ENCODE measurements at regions not wholly inside any gene's neighbourhood (a gene's known extent, or its start where the extent isn't known, plus 50 kb on each side); places are given as distances from the start of the nearest gene placed in this dataset.

DNA sequence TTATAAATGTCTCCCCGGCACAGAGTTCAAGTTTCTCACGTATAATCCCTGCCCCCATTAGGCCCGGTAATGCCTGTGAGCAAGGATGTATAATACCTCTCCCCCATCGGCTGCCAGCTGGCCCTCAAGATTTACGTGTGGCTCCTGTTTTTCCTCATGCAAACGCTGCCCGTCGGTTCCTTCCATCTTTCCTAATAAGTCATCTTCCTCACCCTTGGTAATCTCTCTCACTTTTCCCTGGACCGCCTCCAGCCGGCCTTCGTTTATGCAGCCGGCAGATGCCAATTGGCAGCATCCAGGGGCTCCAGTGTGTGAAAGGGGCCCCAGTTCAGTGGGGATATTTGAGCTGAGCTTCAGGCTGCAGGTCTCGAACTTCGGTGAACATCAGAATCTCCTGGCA is 86.5 kb upstream of the NEURL1B start:
- TF ChIP-seq, protein P1, sequence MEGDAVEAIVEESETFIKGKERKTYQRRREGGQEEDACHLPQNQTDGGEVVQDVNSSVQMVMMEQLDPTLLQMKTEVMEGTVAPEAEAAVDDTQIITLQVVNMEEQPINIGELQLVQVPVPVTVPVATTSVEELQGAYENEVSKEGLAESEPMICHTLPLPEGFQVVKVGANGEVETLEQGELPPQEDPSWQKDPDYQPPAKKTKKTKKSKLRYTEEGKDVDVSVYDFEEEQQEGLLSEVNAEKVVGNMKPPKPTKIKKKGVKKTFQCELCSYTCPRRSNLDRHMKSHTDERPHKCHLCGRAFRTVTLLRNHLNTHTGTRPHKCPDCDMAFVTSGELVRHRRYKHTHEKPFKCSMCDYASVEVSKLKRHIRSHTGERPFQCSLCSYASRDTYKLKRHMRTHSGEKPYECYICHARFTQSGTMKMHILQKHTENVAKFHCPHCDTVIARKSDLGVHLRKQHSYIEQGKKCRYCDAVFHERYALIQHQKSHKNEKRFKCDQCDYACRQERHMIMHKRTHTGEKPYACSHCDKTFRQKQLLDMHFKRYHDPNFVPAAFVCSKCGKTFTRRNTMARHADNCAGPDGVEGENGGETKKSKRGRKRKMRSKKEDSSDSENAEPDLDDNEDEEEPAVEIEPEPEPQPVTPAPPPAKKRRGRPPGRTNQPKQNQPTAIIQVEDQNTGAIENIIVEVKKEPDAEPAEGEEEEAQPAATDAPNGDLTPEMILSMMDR (IDR thresholded peaks at IDR 0.05): no peak
- TF ChIP-seq POLR2A (IDR thresholded peaks at IDR 0.05): no peak
